ENCODE measurements at regions not wholly inside any gene's neighbourhood (a gene's known extent, or its start where the extent isn't known, plus 50 kb on each side); places are given as distances from the start of the nearest gene placed in this dataset.

DNA sequence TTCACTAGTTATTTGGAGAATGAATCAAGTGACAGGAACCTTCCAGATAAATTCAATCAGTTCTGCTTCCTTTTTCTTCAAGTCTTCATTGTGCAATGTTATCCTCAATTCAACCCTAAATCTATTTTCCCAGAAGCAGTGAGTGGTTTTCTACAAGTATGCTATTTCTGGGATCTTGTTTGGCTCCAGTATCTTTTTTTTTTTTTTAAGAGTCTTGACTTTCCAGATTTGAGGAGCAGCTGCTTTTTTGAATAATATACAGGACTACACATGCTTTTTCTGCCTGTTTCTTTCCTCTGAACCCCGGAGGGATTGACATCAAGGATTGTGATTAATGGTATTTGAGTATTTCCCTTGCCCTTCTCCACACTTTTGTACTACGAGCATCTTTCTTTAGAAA, 339.2 kb upstream of the JAG1 start:
- TF ChIP-seq, protein P1, sequence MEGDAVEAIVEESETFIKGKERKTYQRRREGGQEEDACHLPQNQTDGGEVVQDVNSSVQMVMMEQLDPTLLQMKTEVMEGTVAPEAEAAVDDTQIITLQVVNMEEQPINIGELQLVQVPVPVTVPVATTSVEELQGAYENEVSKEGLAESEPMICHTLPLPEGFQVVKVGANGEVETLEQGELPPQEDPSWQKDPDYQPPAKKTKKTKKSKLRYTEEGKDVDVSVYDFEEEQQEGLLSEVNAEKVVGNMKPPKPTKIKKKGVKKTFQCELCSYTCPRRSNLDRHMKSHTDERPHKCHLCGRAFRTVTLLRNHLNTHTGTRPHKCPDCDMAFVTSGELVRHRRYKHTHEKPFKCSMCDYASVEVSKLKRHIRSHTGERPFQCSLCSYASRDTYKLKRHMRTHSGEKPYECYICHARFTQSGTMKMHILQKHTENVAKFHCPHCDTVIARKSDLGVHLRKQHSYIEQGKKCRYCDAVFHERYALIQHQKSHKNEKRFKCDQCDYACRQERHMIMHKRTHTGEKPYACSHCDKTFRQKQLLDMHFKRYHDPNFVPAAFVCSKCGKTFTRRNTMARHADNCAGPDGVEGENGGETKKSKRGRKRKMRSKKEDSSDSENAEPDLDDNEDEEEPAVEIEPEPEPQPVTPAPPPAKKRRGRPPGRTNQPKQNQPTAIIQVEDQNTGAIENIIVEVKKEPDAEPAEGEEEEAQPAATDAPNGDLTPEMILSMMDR (conservative IDR thresholded peaks at IDR 0.05; ENCODE audit: low read length), result no peak
- no peak for TF ChIP-seq EZH2phosphoT487 (IDR thresholded peaks at IDR 0.05; ENCODE audit: borderline replicate concordance)
